NCI-H748 (cell line): ENCODE measurements at regions not wholly inside any gene's neighbourhood (a gene's known extent, or its start where the extent isn't known, plus 50 kb on each side); places are given as distances from the start of the nearest gene placed in this dataset.
"Not testable (repeated sequence)": the region's sequence is repeated elsewhere in the genome, so short reads cannot be mapped to it uniquely, and the experiment has no call there.

ENCODE experiments used
- DNase-seq: peaks from one replicate; lab custom pipeline; 2025; ENCODE audit not compliant: unreplicated experiment; lab: John Stamatoyannopoulos, UW

GRCh38 chr14:28944605-28945004 is 178.0 kb downstream of the FOXG1 start:
- DNase-seq, result no peak

- no peak for DNase-seq
Measured at GRCh38 chr14:28946267-28946666, 179.7 kb downstream of the FOXG1 start.

- no peak for DNase-seq
Measured at GRCh38 chr14:28949503-28949902, 182.9 kb downstream of the FOXG1 start.

GRCh38 chr14:28952161-28952560 is 185.6 kb downstream of the FOXG1 start:
- DNase-seq, result no peak

GRCh38 chr14:28952666-28953065 is 186.1 kb downstream of the FOXG1 start:
- DNase-seq, result peak; percentile 88

GRCh38 chr14:28953973-28954372 is 187.4 kb downstream of the FOXG1 start:
- peak; percentile 42 for DNase-seq

- DNase-seq, result no peak
Measured at GRCh38 chr14:28966416-28967233, 200.0 kb downstream of the FOXG1 start.

GRCh38 chr14:28975084-28975483 is 208.5 kb downstream of the FOXG1 start:
- DNase-seq, result no peak

GRCh38 chr14:28982228-28982627 is 215.6 kb downstream of the FOXG1 start:
- no peak for DNase-seq

GRCh38 chr14:28983279-28983678 is 216.7 kb downstream of the FOXG1 start:
- DNase-seq, result no peak

- no peak for DNase-seq
Measured at GRCh38 chr14:28987516-28987915, 220.9 kb downstream of the FOXG1 start.

- DNase-seq, result not testable (repeated sequence)
Measured at GRCh38 chr14:28997196-28997595, 230.6 kb downstream of the FOXG1 start.

- DNase-seq, result no peak
Measured at GRCh38 chr14:28999656-29000055, 233.1 kb downstream of the FOXG1 start.

- DNase-seq, result no peak
Measured at GRCh38 chr14:29005647-29006046, 239.1 kb downstream of the FOXG1 start.

GRCh38 chr14:29007990-29008389 is 241.4 kb downstream of the FOXG1 start:
- DNase-seq, result no peak

GRCh38 chr14:29016050-29016900 is 249.7 kb downstream of the FOXG1 start:
- DNase-seq, result peak; percentile 80

- not testable (repeated sequence) for DNase-seq
Measured at GRCh38 chr14:29023505-29023904, 256.9 kb downstream of the FOXG1 start.

GRCh38 chr14:29027441-29027840 is 260.9 kb downstream of the FOXG1 start:
- not testable (repeated sequence) for DNase-seq

- DNase-seq, result not testable (repeated sequence)
Measured at GRCh38 chr14:29027941-29028705, 261.5 kb downstream of the FOXG1 start.

GRCh38 chr14:29028973-29029582 is 262.5 kb downstream of the FOXG1 start:
- DNase-seq, result peak; percentile 15

GRCh38 chr14:29030121-29030520 is 263.5 kb downstream of the FOXG1 start:
- peak; percentile 25 for DNase-seq
